GM19193 (cell line): ENCODE measurements at regions not wholly inside any gene's neighbourhood (a gene's known extent, or its start where the extent isn't known, plus 50 kb on each side); places are given as distances from the start of the nearest gene placed in this dataset.

Experiments used
- POLR2A ChIP-seq: IDR thresholded peaks from 4 replicates; pipeline ENCODE4 v1.6.1; 2011; ENCODE audit not compliant: insufficient read depth, insufficient read length; ENCODE audit errors: extremely low read depth

- no peak for TF ChIP-seq POLR2A
Observed at GRCh38 chr9:110081395-110081794, 126.6 kb downstream of the C9orf152 start.

GRCh38 chr9:110083866-110084265 lies 124.1 kb downstream of the C9orf152 start:
- TF ChIP-seq POLR2A: no peak

GRCh38 chr9:110086537-110086936 lies 121.4 kb downstream of the C9orf152 start:
- no peak for TF ChIP-seq POLR2A

- TF ChIP-seq POLR2A: no peak
Observed at GRCh38 chr9:110087605-110088004, 120.4 kb downstream of the C9orf152 start.

- TF ChIP-seq POLR2A: no peak
Observed at GRCh38 chr9:110088099-110088498, 119.9 kb downstream of the C9orf152 start.

- TF ChIP-seq POLR2A: no peak
Observed at GRCh38 chr9:110089681-110090370, 118.1 kb downstream of the C9orf152 start.

- no peak for TF ChIP-seq POLR2A
Observed at GRCh38 chr9:110092792-110093191, 115.2 kb downstream of the C9orf152 start.

- TF ChIP-seq POLR2A: no peak
Observed at GRCh38 chr9:110093417-110093816, 114.5 kb downstream of the C9orf152 start.

- TF ChIP-seq POLR2A: no peak
Observed at GRCh38 chr9:110093871-110094270, 114.1 kb downstream of the C9orf152 start.

- no peak for TF ChIP-seq POLR2A
Observed at GRCh38 chr9:110095161-110095595, 112.8 kb downstream of the C9orf152 start.

- no peak for TF ChIP-seq POLR2A
Observed at GRCh38 chr9:110095776-110096175, 112.2 kb downstream of the C9orf152 start.

GRCh38 chr9:110099236-110100095 lies 108.5 kb downstream of the C9orf152 start:
- TF ChIP-seq POLR2A: no peak

- no peak for TF ChIP-seq POLR2A
Observed at GRCh38 chr9:110101531-110102161, 106.3 kb downstream of the C9orf152 start.

- TF ChIP-seq POLR2A: no peak
Observed at GRCh38 chr9:110103257-110103656, 104.7 kb downstream of the C9orf152 start.

GRCh38 chr9:110104261-110104809 lies 103.6 kb downstream of the C9orf152 start:
- no peak for TF ChIP-seq POLR2A
